OCI-M2 (cell line): ENCODE measurements at regions not wholly inside any gene's neighbourhood (a gene's known extent, or its start where the extent isn't known, plus 50 kb on each side); places are given as distances from the start of the nearest gene placed in this dataset.
"Not testable (repeated sequence)": the region's sequence is repeated elsewhere in the genome, so short reads cannot be mapped to it uniquely, and the experiment has no call there.

Experiments used
- DNase-seq: peaks from one replicate; lab custom pipeline; 2025; ENCODE audit not compliant: unreplicated experiment; lab: John Stamatoyannopoulos, UW

- no peak for DNase-seq
These were observed 760.2 kb upstream of the GBE1 start for GRCh38 chr3:82521657-82522056.

- DNase-seq, result no peak
These were observed 759.4 kb upstream of the GBE1 start for GRCh38 chr3:82520846-82521245.

GRCh38 chr3:82509951-82510603 is 748.6 kb upstream of the GBE1 start:
- DNase-seq, result no peak

GRCh38 chr3:82509106-82509842 is 747.8 kb upstream of the GBE1 start:
- no peak for DNase-seq

- no peak for DNase-seq
These were observed 744.8 kb upstream of the GBE1 start for GRCh38 chr3:82506204-82506603.

- DNase-seq, result no peak
These were observed 743.8 kb upstream of the GBE1 start for GRCh38 chr3:82505079-82505756.

GRCh38 chr3:82498186-82498585 is 736.7 kb upstream of the GBE1 start:
- DNase-seq, result no peak

GRCh38 chr3:82496890-82497560 is 735.6 kb upstream of the GBE1 start:
- no peak for DNase-seq

GRCh38 chr3:82495655-82496054 is 734.2 kb upstream of the GBE1 start:
- no peak for DNase-seq

GRCh38 chr3:82494977-82495489 is 733.6 kb upstream of the GBE1 start:
- DNase-seq, result no peak

- no peak for DNase-seq
These were observed 732.4 kb upstream of the GBE1 start for GRCh38 chr3:82493858-82494257.

GRCh38 chr3:82475306-82475705 is 713.9 kb upstream of the GBE1 start:
- DNase-seq, result no peak

GRCh38 chr3:82474711-82475110 is 713.3 kb upstream of the GBE1 start:
- DNase-seq, result no peak

GRCh38 chr3:82473864-82474541 is 712.6 kb upstream of the GBE1 start:
- no peak for DNase-seq

- no peak for DNase-seq
These were observed 705.6 kb upstream of the GBE1 start for GRCh38 chr3:82467051-82467450.

- DNase-seq, result no peak
These were observed 701.5 kb upstream of the GBE1 start for GRCh38 chr3:82462977-82463376.

GRCh38 chr3:82461049-82461889 is 699.8 kb upstream of the GBE1 start:
- no peak for DNase-seq

GRCh38 chr3:82448320-82448719 is 686.9 kb upstream of the GBE1 start:
- no peak for DNase-seq

- DNase-seq, result not testable (repeated sequence)
These were observed 667.4 kb upstream of the GBE1 start for GRCh38 chr3:82428821-82429220.

- no peak for DNase-seq
These were observed 662.5 kb upstream of the GBE1 start for GRCh38 chr3:82424031-82424339.
